Stimulated activated naive CD8-positive, alpha-beta T cell treated with anti-CD3 and anti-CD28 coated beads, Interleukin-15, Interleukin-2, amounts not matched to agents 100 ng/mL and 50 ng/mL, for 24 hours (primary cell): ENCODE measurements at regions not wholly inside any gene's neighbourhood (a gene's known extent, or its start where the extent isn't known, plus 50 kb on each side); places are given as distances from the start of the nearest gene placed in this dataset.

Experiments used
- H3K27ac Mint-ChIP-seq: one replicate; pipeline ENCODE4 v1.8.0; 2021; ENCODE audit warnings: mild to moderate bottlenecking, mixed read lengths
- H3K27me3 Mint-ChIP-seq: one replicate; pipeline ENCODE4 v1.8.0; 2021; ENCODE audit warnings: mixed read lengths
- H3K36me3 Mint-ChIP-seq: one replicate; pipeline ENCODE4 v1.8.0; 2021; ENCODE audit warnings: low read depth, mixed read lengths
- H3K4me1 Mint-ChIP-seq: one replicate; pipeline ENCODE4 v1.8.0; 2021; ENCODE audit warnings: low read depth, mixed read lengths
- H3K4me3 Mint-ChIP-seq: one replicate; pipeline ENCODE4 v1.8.0; 2021; ENCODE audit warnings: mild to moderate bottlenecking, mixed read lengths
- H3K9me3 Mint-ChIP-seq: one replicate; pipeline ENCODE4 v1.8.0; 2021; ENCODE audit warnings: mixed read lengths

DNA sequence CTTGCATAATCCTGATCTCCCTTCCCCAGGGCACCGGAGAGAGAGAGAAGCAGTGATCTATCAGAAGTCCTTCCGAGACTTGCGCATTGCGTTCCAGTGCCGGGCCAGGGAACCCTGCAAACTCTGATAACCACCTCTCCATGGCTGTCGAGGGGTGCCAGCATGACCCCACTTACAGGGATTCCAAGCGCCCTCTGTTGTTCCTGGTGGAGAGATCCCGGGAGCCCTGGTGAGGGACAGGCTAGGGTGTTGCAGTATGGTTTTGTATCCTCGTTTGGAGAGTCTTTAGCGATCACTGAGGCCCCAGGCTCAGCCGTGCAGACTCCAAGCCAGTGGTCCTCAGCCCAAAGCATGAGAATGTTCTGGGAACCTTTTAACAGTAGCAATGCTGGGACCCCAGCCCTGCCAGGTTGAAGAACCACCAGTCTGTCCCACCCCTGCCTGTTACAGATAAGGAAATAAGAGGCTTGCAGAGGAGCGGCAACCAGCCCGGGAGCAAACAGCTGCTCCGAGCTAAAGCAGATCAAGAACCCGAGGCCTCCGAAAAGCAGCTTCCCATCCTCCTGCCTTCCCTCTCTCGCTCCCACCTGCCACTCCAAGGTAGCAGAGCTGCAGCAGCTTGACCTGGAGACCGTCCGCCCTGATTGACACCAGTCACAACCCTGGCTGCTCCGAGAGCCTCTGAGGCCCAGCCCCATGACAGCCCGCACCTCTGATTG lies 150.3 kb upstream of the RPL38 start:
- H3K36me3 Mint-ChIP-seq = no peaks in the 10 kb centered on the region

DNA sequence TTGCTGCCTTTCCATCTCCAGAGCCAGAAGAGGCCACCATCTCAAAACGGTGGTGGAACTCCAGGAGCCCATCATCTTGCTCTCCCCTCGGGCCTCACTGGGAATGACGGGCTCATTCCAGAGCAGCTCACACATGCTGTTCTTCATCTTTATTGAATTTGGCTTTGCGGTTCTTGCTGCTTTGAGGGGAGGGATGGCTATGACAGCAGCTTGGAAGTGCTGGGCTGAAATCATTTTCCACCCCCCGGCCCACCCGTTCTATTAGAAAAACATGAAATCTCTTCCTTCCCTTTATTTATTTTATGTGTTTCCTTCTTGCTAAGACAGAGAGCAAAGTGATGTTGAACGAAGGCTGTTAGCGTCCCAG lies 149.8 kb upstream of the RPL38 start:
- Mint-ChIP-seq H3K4me1 (no peaks in the 10 kb centered on the region), H3K36me3 (no peaks in the 10 kb centered on the region), H3K4me3 (no peak overlapping the region), H3K9me3 (no peaks in the 10 kb centered on the region), H3K27me3 (no peaks in the 10 kb centered on the region), H3K27ac (no peak overlapping the region)

More for the DNA sequence above, 150.3 kb upstream of the RPL38 start:
- H3K4me1 Mint-ChIP-seq = no peaks in the 10 kb centered on the region
- H3K9me3 Mint-ChIP-seq = no peaks in the 10 kb centered on the region
- no peaks in the 10 kb centered on the region for H3K27me3 Mint-ChIP-seq
- H3K27ac Mint-ChIP-seq = no peak overlapping the region
- no peak overlapping the region for H3K4me3 Mint-ChIP-seq

DNA sequence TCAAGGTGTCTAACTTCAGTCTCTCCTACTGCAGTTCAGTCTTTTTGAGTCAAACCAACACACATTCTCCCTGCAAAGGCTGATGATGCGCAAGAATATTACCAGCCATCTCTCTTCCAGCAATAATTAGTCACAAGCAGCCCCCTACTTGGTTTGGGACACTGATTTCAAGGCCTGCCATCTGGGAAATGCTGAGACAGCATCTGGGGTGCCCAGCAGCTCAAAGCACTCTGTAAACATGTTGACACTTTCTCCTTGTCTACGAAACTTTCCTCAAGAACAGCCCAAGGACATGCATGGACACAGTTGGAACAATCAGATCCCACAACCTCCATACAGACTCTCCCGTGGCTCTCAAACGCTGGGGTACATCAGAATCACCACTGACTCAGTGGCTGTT lies 149.2 kb upstream of the RPL38 start:
- Mint-ChIP-seq H3K27ac (no peak overlapping the region), H3K36me3 (no peaks in the 10 kb centered on the region), H3K4me3 (no peak overlapping the region), H3K9me3 (no peaks in the 10 kb centered on the region), H3K4me1 (no peaks in the 10 kb centered on the region), H3K27me3 (peaks cover 4% of the 10 kb centered on the region)

DNA sequence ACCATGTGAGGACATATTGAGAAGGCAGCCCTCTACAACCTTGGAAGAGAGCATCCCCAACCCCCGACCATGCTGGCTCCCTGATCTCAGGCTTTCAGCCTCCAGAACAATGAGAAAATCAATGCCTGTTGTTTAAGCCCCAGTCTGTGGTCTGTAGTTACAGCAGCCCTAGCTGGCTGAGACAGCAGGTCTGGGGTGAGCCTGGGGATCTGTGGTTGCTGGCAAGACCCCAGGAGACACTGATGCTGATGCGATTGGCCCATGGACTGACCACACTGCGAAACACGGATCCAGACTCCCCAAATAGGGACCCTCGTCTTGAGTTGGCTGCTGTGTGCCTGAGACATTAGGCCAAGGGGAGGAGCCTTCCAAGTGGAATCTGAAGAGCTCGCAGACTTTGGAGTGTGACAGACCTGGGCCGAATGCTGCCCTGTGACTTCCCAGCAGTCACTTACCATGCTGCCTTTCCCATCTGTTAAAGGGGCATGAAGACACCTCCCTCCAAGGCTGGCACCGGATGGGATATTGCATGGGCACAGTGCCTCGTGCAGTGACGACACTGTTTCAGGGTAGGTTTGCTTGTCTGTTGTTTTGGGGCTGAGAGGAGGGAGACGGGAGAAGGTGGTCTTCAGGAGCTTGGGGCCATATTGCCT lies 147.8 kb upstream of the RPL38 start:
- Mint-ChIP-seq H3K36me3 (no peaks in the 10 kb centered on the region), H3K27me3 (peaks cover 4% of the 10 kb centered on the region), H3K9me3 (no peaks in the 10 kb centered on the region), H3K27ac (no peak overlapping the region), H3K4me3 (no peak overlapping the region), H3K4me1 (no peaks in the 10 kb centered on the region)

DNA sequence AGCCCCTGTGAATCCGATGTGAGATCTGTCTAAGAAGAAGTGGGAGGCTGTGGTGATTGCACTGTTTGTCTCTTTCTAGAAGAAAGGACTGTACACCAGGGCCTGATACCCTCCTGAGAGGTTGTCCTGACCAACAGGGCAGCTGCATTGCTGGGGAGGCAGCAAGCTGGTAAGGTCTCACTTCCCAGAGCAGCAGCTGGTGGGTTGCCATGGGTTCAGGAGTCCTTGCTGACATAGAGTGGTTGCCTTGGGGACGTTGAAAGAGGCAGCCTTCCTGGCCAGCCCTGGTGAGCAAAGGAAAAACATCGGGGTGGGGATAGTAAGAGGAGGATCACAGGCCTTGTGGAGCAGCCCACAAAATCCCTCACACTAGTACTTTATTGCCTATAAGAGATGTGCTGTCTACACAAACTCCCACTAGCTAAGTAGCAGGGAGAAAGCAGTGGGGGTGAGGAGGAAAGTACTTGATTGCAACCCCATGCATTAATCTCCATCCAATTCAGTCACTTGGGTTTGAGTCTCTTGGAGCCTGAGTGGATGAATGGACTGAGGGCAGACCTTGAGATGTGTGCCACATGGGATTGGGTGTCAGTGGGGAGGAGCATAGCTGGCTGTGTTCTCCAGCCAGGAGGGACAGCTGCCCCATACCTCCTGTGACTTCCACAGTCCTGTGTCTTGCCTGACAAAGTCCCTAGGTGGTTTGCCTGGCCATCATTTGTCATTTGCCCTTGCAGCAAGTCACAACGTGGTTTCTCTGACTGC lies 143.8 kb upstream of the RPL38 start:
- H3K4me1 Mint-ChIP-seq = no peaks in the 10 kb centered on the region
- H3K9me3 Mint-ChIP-seq = no peaks in the 10 kb centered on the region
- H3K4me3 Mint-ChIP-seq = no peak overlapping the region
- no peaks in the 10 kb centered on the region for H3K36me3 Mint-ChIP-seq
- H3K27me3 Mint-ChIP-seq = peaks cover 13% of the 10 kb centered on the region
- no peak overlapping the region for H3K27ac Mint-ChIP-seq

DNA sequence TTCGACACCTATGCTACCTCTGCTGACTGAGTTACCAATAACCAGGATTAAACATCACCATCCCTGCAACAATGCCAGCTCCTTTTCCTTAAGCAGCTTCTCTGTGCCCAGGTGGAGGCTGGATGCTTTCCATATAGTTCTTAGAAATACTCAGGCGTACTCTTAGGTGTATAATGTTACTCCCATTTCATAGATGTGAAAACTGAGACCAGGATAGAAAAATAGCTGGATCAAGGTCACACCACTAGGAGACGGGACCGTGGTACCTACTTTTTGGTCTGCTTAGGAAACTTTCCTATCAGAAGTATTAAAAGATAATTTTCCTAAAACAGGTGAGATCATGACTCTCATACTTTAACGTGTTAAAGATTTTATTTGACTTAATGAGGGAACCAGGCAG lies 141.7 kb upstream of the RPL38 start:
- Mint-ChIP-seq H3K36me3 (no peaks in the 10 kb centered on the region), H3K27ac (no peak overlapping the region), H3K4me1 (no peaks in the 10 kb centered on the region), H3K9me3 (no peaks in the 10 kb centered on the region), H3K4me3 (no peak overlapping the region), H3K27me3 (peaks cover 17% of the 10 kb centered on the region)

DNA sequence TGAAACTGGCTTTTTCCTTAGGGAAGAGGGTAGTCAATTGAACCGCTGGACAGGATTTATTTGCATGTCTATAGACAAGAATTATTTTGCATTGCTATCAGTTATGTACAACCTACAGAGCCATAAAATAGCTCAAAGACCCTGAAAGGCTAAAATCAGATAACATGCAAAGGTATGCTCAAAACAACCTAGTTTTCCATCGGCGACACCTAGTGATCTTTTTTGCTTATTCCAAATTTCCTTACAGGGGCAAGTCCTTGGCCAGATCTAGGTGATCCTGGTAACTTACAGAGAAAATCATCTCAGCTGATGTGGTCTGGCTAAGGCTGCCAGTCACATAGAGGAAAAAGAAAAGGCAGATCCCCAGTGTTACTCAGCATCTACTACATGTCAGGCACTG lies 141.2 kb upstream of the RPL38 start:
- no peak overlapping the region for H3K4me3 Mint-ChIP-seq
- no peaks in the 10 kb centered on the region for H3K9me3 Mint-ChIP-seq
- peaks cover 17% of the 10 kb centered on the region for H3K27me3 Mint-ChIP-seq
- no peak overlapping the region for H3K27ac Mint-ChIP-seq
- H3K4me1 Mint-ChIP-seq = no peaks in the 10 kb centered on the region
- no peaks in the 10 kb centered on the region for H3K36me3 Mint-ChIP-seq

DNA sequence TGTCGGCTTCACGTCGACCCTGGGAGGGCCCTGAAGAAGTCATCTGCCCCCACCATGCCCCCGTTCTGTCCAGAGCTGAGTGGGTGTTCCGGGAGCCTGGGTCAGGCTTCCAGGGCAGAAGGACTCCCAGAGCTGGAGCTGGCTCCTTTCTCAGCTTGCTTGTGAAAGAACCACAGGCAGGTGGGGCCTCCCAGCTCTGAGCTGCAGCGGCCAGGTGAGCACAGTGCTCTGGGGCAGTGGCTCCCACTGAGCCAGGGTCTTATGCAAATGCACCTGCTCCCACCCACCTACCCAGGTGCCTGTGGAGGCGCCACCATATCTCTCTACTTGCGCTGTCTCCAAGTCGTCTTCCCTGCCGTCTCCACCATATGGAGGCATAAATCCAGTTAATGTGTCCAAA lies 140.0 kb upstream of the RPL38 start:
- no peaks in the 10 kb centered on the region for H3K4me1 Mint-ChIP-seq
- no peak overlapping the region for H3K4me3 Mint-ChIP-seq
- peaks cover 20% of the 10 kb centered on the region for H3K27me3 Mint-ChIP-seq
- H3K36me3 Mint-ChIP-seq = no peaks in the 10 kb centered on the region
- H3K9me3 Mint-ChIP-seq = no peaks in the 10 kb centered on the region
- H3K27ac Mint-ChIP-seq = no peak overlapping the region

DNA sequence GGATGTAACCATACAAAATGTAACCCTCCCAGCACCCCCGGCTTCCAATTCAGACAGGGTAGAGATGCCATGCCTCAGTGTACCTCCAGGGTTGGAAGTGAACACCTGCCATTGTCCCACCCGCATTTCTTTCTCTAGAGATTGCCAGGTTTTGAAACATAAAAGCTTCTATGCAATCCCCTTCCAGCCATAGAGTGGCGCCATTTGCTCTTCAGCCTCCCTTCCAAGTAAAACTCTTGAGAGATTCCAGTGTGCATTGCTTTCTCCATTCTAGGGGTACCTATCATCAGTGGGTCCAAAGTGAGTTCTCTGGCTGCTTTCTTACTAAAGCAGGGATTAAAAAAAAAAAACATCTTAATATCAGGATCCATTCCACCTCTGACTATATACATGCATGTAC lies 133.1 kb upstream of the RPL38 start:
- Mint-ChIP-seq H3K27me3 (peaks cover 8% of the 10 kb centered on the region), H3K27ac (no peak overlapping the region), H3K36me3 (no peaks in the 10 kb centered on the region), H3K4me3 (no peak overlapping the region), H3K4me1 (no peaks in the 10 kb centered on the region), H3K9me3 (no peaks in the 10 kb centered on the region)

DNA sequence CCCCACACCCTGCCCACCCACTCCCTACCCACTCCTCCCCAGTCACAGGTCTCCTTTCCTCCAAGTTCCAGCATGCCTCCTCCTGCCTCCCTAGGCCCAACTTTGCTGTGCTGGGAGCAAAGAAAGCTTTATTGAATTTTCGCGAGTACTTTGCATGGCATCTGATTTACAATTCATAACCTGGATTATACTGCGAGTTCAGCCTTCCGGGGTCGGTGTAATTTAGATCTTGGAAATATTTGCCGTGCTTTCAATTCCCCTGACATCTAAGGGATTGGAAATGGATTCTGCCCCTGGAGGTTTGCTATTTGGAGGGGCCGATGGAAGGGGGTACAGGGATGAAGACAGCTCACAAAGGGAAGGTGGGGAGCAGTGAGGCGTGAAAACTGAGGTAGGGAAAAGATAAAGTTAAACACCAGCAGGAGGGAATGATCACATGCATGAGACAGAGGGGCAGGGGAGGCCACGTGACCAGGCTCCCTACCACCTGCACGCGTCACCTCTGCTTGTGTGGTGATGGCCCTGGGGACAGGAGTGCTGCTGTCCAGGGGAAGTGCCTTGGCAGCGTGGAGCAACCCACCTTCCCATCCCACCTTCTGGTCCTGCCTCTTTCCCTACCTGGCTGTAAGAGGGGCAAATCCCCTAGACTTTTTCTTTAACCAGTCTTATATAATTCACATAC lies 132.3 kb upstream of the RPL38 start:
- Mint-ChIP-seq H3K4me3 (no peak overlapping the region), H3K27me3 (peaks cover 4% of the 10 kb centered on the region), H3K36me3 (no peaks in the 10 kb centered on the region), H3K9me3 (no peaks in the 10 kb centered on the region), H3K27ac (no peak overlapping the region), H3K4me1 (no peaks in the 10 kb centered on the region)

DNA sequence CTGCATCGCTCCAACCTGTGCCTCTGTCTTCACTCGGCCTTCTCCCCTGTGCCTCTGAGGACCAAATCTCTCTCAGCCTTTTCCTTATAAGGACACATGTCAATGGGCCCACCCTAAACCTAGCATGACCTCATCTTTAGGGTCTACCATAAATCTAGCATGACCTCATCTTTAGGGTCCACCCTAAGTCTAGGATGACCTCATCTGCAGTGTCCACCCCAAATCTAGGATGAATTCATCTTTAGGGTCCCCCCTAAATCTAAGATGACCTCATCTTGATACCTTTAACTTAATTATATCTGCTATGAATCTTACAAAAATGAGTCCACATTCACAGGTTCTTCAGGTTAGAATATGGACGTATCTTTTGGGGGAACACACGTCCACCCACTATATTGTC lies 131.1 kb upstream of the RPL38 start:
- Mint-ChIP-seq H3K27me3 (peaks cover 4% of the 10 kb centered on the region), H3K36me3 (no peaks in the 10 kb centered on the region), H3K9me3 (no peaks in the 10 kb centered on the region)

DNA sequence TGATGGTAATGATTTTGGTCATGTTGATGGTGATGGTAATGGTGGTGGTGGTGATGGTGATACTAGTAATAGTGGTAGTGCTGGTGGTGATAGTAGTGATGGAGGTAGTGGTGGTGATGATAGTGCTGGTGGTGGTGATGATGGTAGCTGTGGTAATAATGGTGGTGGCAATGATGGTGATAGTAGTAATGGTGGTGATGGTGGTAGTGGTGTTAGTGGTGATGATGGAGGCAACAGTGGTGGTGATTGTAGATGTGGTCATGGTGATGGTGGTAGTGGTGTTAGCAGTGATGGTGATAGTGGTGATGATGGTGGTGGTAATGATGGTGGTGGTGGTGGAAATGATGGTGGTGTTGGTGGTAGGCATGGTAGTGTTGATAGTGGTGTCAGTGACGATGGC lies 127.0 kb upstream of the RPL38 start:
- H3K4me3 Mint-ChIP-seq = no peak overlapping the region
- no peaks in the 10 kb centered on the region for H3K4me1 Mint-ChIP-seq
- no peak overlapping the region for H3K27ac Mint-ChIP-seq
- H3K27me3 Mint-ChIP-seq = no peaks in the 10 kb centered on the region
- H3K9me3 Mint-ChIP-seq = no peaks in the 10 kb centered on the region
- no peaks in the 10 kb centered on the region for H3K36me3 Mint-ChIP-seq

More for the DNA sequence above, 131.1 kb upstream of the RPL38 start:
- Mint-ChIP-seq H3K4me3 (no peak overlapping the region), H3K4me1 (no peaks in the 10 kb centered on the region), H3K27ac (no peak overlapping the region)

DNA sequence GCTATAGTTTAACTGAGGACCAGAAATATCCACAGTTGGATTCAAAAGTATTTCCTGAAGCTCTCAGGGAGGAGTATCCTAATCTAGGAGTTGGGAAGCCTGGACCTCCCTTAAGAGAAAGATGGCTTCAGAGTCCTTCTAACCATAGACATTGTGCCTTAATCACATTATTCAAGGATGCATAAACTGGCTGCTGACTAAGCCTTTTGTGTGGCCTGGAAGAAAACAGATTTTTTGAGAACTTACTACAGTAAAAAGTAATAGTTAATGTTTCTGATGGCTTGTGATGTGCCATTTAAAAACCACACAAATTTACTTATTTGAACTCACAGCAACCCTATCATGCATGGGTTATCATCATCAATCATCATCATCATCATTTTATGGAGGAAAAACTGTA lies 126.2 kb upstream of the RPL38 start:
- Mint-ChIP-seq H3K27me3 (peaks cover 2% of the 10 kb centered on the region), H3K4me3 (no peak overlapping the region), H3K9me3 (no peaks in the 10 kb centered on the region), H3K36me3 (no peaks in the 10 kb centered on the region), H3K27ac (no peak overlapping the region), H3K4me1 (no peaks in the 10 kb centered on the region)

DNA sequence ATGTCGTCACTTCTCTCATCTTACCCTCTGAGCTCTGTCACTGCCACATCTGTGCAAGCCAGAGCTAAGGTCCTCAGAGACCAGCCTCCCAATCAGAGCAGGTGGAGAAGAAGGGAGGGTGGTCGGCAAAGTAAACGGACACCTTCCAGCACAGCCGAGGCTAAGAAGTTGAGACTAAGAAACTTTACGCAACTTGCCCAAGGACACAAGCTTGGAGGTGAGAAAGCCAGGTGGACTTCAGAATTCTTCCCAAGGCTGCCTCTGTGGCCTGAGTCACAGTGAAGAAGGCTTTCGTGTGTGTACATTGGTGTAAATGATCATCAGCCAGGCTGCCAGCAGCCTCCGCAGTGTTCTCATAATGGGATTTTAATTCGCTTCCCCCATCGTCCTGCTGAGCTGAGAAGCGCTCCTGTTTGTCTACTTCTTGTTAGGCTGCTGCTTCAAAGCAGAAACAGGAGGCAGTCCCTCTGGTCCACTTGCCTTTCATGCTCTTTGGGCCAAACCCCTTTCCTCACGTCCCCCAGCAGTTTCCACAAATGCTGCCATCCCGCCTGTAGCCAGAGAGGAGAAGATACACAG lies 125.0 kb upstream of the RPL38 start:
- Mint-ChIP-seq H3K36me3 (no peaks in the 10 kb centered on the region), H3K9me3 (no peaks in the 10 kb centered on the region), H3K27me3 (peaks cover 8% of the 10 kb centered on the region), H3K27ac (no peak overlapping the region), H3K4me1 (no peaks in the 10 kb centered on the region), H3K4me3 (no peak overlapping the region)
